ENCODE measurements at regions not wholly inside any gene's neighbourhood (a gene's known extent, or its start where the extent isn't known, plus 50 kb on each side); places are given as distances from the start of the nearest gene placed in this dataset.
"Not testable (repeated sequence)": the region's sequence is repeated elsewhere in the genome, so short reads cannot be mapped to it uniquely, and the experiment has no call there.

GRCh38 chr9:41273549-41274267, 84.6 kb upstream of the ZNG1F start:
- peak; percentile 63 to 85 (median 78) for DNase-seq

- peak; percentile 0 to 24 (median 6) for DNase-seq
Observed at GRCh38 chr9:41272879-41273548, 83.9 kb upstream of the ZNG1F start.

- DNase-seq = not testable (repeated sequence)
Observed at GRCh38 chr9:41270992-41271391, 81.9 kb upstream of the ZNG1F start.

- not testable (repeated sequence) for DNase-seq
Observed at GRCh38 chr9:41269471-41269870, 80.4 kb upstream of the ZNG1F start.

- DNase-seq = not testable (repeated sequence)
Observed at GRCh38 chr9:41269054-41269453, 79.9 kb upstream of the ZNG1F start.

GRCh38 chr9:41266602-41267001, 77.5 kb upstream of the ZNG1F start:
- not testable (repeated sequence) for DNase-seq

- DNase-seq = not testable (repeated sequence)
Observed at GRCh38 chr9:41266000-41266399, 76.9 kb upstream of the ZNG1F start.

- not testable (repeated sequence) for DNase-seq
Observed at GRCh38 chr9:41251973-41252372, 62.9 kb upstream of the ZNG1F start.

GRCh38 chr9:41251101-41251500, 62.0 kb upstream of the ZNG1F start:
- DNase-seq = not testable (repeated sequence)

- DNase-seq = not testable (repeated sequence)
Observed at GRCh38 chr9:41246702-41247101, 57.6 kb upstream of the ZNG1F start.
